Hepatocyte (in vitro differentiated cells): ENCODE measurements at regions not wholly inside any gene's neighbourhood (a gene's known extent, or its start where the extent isn't known, plus 50 kb on each side); places are given as distances from the start of the nearest gene placed in this dataset.

Source experiments
- DNase-seq: peaks from one replicate; pipeline ENCODE4 v3.0.0-alpha.2; 2016; ENCODE audit warnings: low spot score
- H2AFZ ChIP-seq: fragments of 200-600 bp; sonication (generic); 2 replicates; pipeline ENCODE4 v1.6.0; 2016; ENCODE audit warnings: antibody characterized with exemption, mild to moderate bottlenecking
- H3K27ac ChIP-seq: fragments of 200-600 bp; sonication (generic); 2 replicates; pipeline ENCODE4 v1.5.1; 2016; ENCODE audit warnings: mild to moderate bottlenecking
- H3K27me3 ChIP-seq: fragments of 200-600 bp; sonication (generic); 2 replicates; pipeline ENCODE4 v1.6.1; 2016
- H3K36me3 ChIP-seq: fragments of 200-600 bp; sonication (generic); replicated peaks from 2 replicates; pipeline ENCODE4 v1.5.1; 2016; ENCODE audit warnings: low read depth; ENCODE audit not compliant: insufficient read depth
- H3K4me1 ChIP-seq: fragments of 200-600 bp; sonication (generic); 2 replicates; pipeline ENCODE4 v1.5.1; 2016; ENCODE audit warnings: mild to moderate bottlenecking, moderate library complexity; ENCODE audit not compliant: insufficient read depth
- H3K4me2 ChIP-seq: fragments of 200-600 bp; sonication (generic); 2 replicates; pipeline ENCODE4 v1.6.0; 2016
- H3K4me3 ChIP-seq: fragments of 200-600 bp; sonication (generic); 2 replicates; pipeline ENCODE4 v1.5.1; 2016; ENCODE audit warnings: mild to moderate bottlenecking
- H3K79me2 ChIP-seq: fragments of 200-600 bp; sonication (generic); 2 replicates; pipeline ENCODE4 v1.6.0; 2017; ENCODE audit warnings: mild to moderate bottlenecking
- H3K9me2 ChIP-seq: fragments of 200-600 bp; sonication (generic); replicated peaks from 2 replicates; pipeline ENCODE4 v1.6.0; 2017; ENCODE audit warnings: mild to moderate bottlenecking; ENCODE audit not compliant: insufficient read depth
- H3K9me3 ChIP-seq: fragments of 200-600 bp; sonication (generic); 2 replicates; pipeline ENCODE4 v1.5.1; 2016; ENCODE audit warnings: low read depth, mild to moderate bottlenecking
- H4K20me1 ChIP-seq: fragments of 200-600 bp; sonication (generic); 2 replicates; pipeline ENCODE4 v1.6.0; 2016; ENCODE audit warnings: mild to moderate bottlenecking; ENCODE audit not compliant: insufficient read depth, poor library complexity, severe bottlenecking
- CTCF ChIP-seq: fragments of 200-600 bp; sonication (generic); IDR thresholded peaks from 2 replicates; pipeline ENCODE4 v1.5.1; 2016; ENCODE audit warnings: antibody characterized with exemption, mild to moderate bottlenecking; ENCODE audit not compliant: poor library complexity
- EZH2 ChIP-seq: fragments of 200-600 bp; sonication (generic); IDR thresholded peaks from 2 replicates; pipeline ENCODE4 v1.6.1; 2016; ENCODE audit warnings: antibody characterized with exemption, mild to moderate bottlenecking, borderline replicate concordance
- EZH2phosphoT487 ChIP-seq: fragments of 200-600 bp; sonication (generic); IDR thresholded peaks from one replicate; pipeline ENCODE4 v1.6.1; 2018; ENCODE audit warnings: antibody characterized with exemption, mild to moderate bottlenecking, low read depth, moderate library complexity; ENCODE audit not compliant: unreplicated experiment, severe bottlenecking
- WGBS: methylation state at CpG from one replicate; pipeline ENCODE4 v1.1.6; 2016; ENCODE audit warnings: low lambda C conversion rate; ENCODE audit errors: missing lambda C conversion rate; 5-methylcytosine and 5-hydroxymethylcytosine counted together

GRCh38 chrX:45454290-45454689, 253.6 kb upstream of the DIPK2B start:
- TF ChIP-seq EZH2 (no peak), CTCF (no peak), EZH2phosphoT487 (no peak)

GRCh38 chrX:45449982-45450381, 249.3 kb upstream of the DIPK2B start:
- H3K79me2 ChIP-seq = no peaks in the 10 kb centered on the region
- 38% methylated on average over 1 of the region's 1 CpG for WGBS
- H4K20me1 ChIP-seq = no peaks in the 10 kb centered on the region
- no peak overlapping the region for H3K4me2 ChIP-seq
- no peak overlapping the region for H2AFZ ChIP-seq
- TF ChIP-seq EZH2 (no peak), EZH2phosphoT487 (no peak), CTCF (no peak)
- no peaks in the 10 kb centered on the region for H3K4me1 ChIP-seq
- H3K9me3 ChIP-seq = no peaks in the 10 kb centered on the region
- DNase-seq = no peak
- H3K9me2 ChIP-seq = no peaks in the 10 kb centered on the region
- H3K27ac ChIP-seq = no peak overlapping the region
- no peaks in the 10 kb centered on the region for H3K27me3 ChIP-seq
- no peaks in the 10 kb centered on the region for H3K36me3 ChIP-seq
- no peak overlapping the region for H3K4me3 ChIP-seq

More at GRCh38 chrX:45454290-45454689, 253.6 kb upstream of the DIPK2B start:
- Histone ChIP-seq H3K79me2 (no peaks in the 10 kb centered on the region), H2AFZ (no peak overlapping the region), H3K27me3 (no peaks in the 10 kb centered on the region), H3K4me1 (no peaks in the 10 kb centered on the region), H3K9me2 (no peaks in the 10 kb centered on the region), H3K4me2 (no peak overlapping the region), H3K36me3 (no peaks in the 10 kb centered on the region), H4K20me1 (no peaks in the 10 kb centered on the region), H3K9me3 (no peaks in the 10 kb centered on the region), H3K27ac (no peak overlapping the region), H3K4me3 (no peak overlapping the region)
- DNase-seq = no peak
- WGBS = 75% methylated on average over 2 of the region's 2 CpGs

- Histone ChIP-seq H3K79me2 (no peaks in the 10 kb centered on the region), H3K27me3 (no peaks in the 10 kb centered on the region), H3K36me3 (no peaks in the 10 kb centered on the region), H3K4me2 (no peak overlapping the region), H4K20me1 (no peaks in the 10 kb centered on the region), H3K9me3 (no peaks in the 10 kb centered on the region), H2AFZ (no peak overlapping the region), H3K27ac (no peak overlapping the region), H3K4me1 (no peaks in the 10 kb centered on the region), H3K4me3 (no peak overlapping the region), H3K9me2 (no peaks in the 10 kb centered on the region)
- TF ChIP-seq EZH2 (no peak), CTCF (no peak), EZH2phosphoT487 (no peak)
- no peak for DNase-seq
Observed at GRCh38 chrX:45447995-45448394, 247.3 kb upstream of the DIPK2B start.

- no peaks in the 10 kb centered on the region for H3K9me3 ChIP-seq
- no peak overlapping the region for H3K4me2 ChIP-seq
- H3K36me3 ChIP-seq = no peaks in the 10 kb centered on the region
Observed at GRCh38 chrX:45447331-45447730, 246.7 kb upstream of the DIPK2B start.

More at GRCh38 chrX:45447331-45447730, 246.7 kb upstream of the DIPK2B start:
- Histone ChIP-seq H3K4me3 (no peak overlapping the region), H3K79me2 (no peaks in the 10 kb centered on the region), H4K20me1 (no peaks in the 10 kb centered on the region), H3K9me2 (no peaks in the 10 kb centered on the region), H2AFZ (no peak overlapping the region), H3K27ac (no peak overlapping the region), H3K4me1 (no peaks in the 10 kb centered on the region), H3K27me3 (no peaks in the 10 kb centered on the region)
- no peak for DNase-seq
- no peak for TF ChIP-seq CTCF
- TF ChIP-seq EZH2 = no peak
- TF ChIP-seq EZH2phosphoT487 = no peak
